Uterus (tissue), 3 donors: ENCODE measurements at regions not wholly inside any gene's neighbourhood (a gene's known extent, or its start where the extent isn't known, plus 50 kb on each side); places are given as distances from the start of the nearest gene placed in this dataset.

Experiments
- DNase-seq, 2 donors: peaks; one replicate each; pipeline ENCODE4 v3.0.0-alpha.2; 2019 to 2020
- H3K27ac ChIP-seq, 2 donors: fragments of 200-600 bp; sonication (generic); 1 replicate in 1 of 2; 2 replicates in 1 of 2; pipeline ENCODE4 v1.5.1; 2016 to 2018
- H3K27me3 ChIP-seq, 2 donors: fragments of 200-600 bp; sonication (generic); one replicate each; pipeline ENCODE4 v1.5.1; 2018 to 2019; ENCODE audit warnings: control low read depth in 1 of 2
- H3K36me3 ChIP-seq, 2 donors: fragments of 200-600 bp; sonication (generic); one replicate each; pipeline ENCODE4 v1.5.1; 2019; ENCODE audit warnings: control low read depth in 1 of 2
- H3K4me1 ChIP-seq, 2 donors: fragments of 200-600 bp; sonication (generic); one replicate each; pipeline ENCODE4 v1.5.1; 2018 to 2019; ENCODE audit warnings: control low read depth in 1 of 2
- H3K4me3 ChIP-seq, 2 donors: fragments of 200-600 bp; sonication (generic); 1 replicate in 1 of 2; 2 replicates in 1 of 2; pipeline ENCODE4 v1.5.1; 2018 to 2019; ENCODE audit warnings: mild to moderate bottlenecking in 1 of 2
- H3K9me3 ChIP-seq, 2 donors: fragments of 200-600 bp; sonication (generic); one replicate each; pipeline ENCODE4 v1.5.1; 2019; ENCODE audit warnings: control low read depth in 1 of 2
- CTCF ChIP-seq, 4 experiments: fragments of 200-600 bp in 2 of 4; fragments of 450-650 bp in 2 of 4; sonication (generic) in 2 of 4; IDR thresholded peaks; one replicate each; pipeline ENCODE4 v1.5.1; 2016 to 2019; ENCODE audit warnings: antibody characterized with exemption in 4 of 4, mild to moderate bottlenecking in 2 of 4, moderate library complexity in 1 of 4
- POLR2A ChIP-seq, 2 donors: fragments of 450-650 bp; IDR thresholded peaks; one replicate each; pipeline ENCODE4 v1.6.1; 2016; ENCODE audit warnings: antibody characterized with exemption in 2 of 2, mild to moderate bottlenecking in 1 of 2, moderate library complexity in 1 of 2
- intact Hi-C: fragments of 100-400 bp; cut with DNase I; formaldehyde crosslinking; loops from one replicate; pipeline ENCODE4 v1.15.1; 2023; ENCODE audit warnings: low total_unique reads
- donor health status: DM: yes; HTN: yes; CAD: no.

GRCh38 chrX:127300511-127300910, 481.0 kb downstream of the PRR32 start:
- no peak overlapping the region for H3K4me3 ChIP-seq
- TF ChIP-seq POLR2A (IDR thresholded peaks at IDR 0.05) = no peak
- no peak for TF ChIP-seq CTCF (IDR thresholded peaks at IDR 0.05)
- intact Hi-C loops = no loop called here

GRCh38 chrX:127302841-127303240, 483.3 kb downstream of the PRR32 start:
- H3K4me3 ChIP-seq = no peak overlapping the region
- TF ChIP-seq POLR2A (IDR thresholded peaks at IDR 0.05) = no peak
- TF ChIP-seq CTCF (IDR thresholded peaks at IDR 0.05) = no peak
- H3K27ac ChIP-seq = no peak overlapping the region

More at GRCh38 chrX:127300511-127300910, 481.0 kb downstream of the PRR32 start:
- H3K4me1 ChIP-seq = no peaks in the 10 kb centered on the region
- no peak for DNase-seq
- no peak overlapping the region for H3K27ac ChIP-seq
- no peaks in the 10 kb centered on the region for H3K9me3 ChIP-seq
- no peaks in the 10 kb centered on the region for H3K27me3 ChIP-seq
- H3K36me3 ChIP-seq = no peaks in the 10 kb centered on the region

GRCh38 chrX:127305013-127305412, 485.5 kb downstream of the PRR32 start:
- intact Hi-C loops = no loop called here

More at GRCh38 chrX:127302841-127303240, 483.3 kb downstream of the PRR32 start:
- H3K9me3 ChIP-seq = no peaks in the 10 kb centered on the region
- no peak for DNase-seq
- no peaks in the 10 kb centered on the region for H3K27me3 ChIP-seq
- intact Hi-C loops = no loop called here
- no peaks in the 10 kb centered on the region for H3K4me1 ChIP-seq
- H3K36me3 ChIP-seq = no peaks in the 10 kb centered on the region

GRCh38 chrX:127306262-127306661, 486.7 kb downstream of the PRR32 start:
- Histone ChIP-seq H3K4me3 (no peak overlapping the region), H3K9me3 (no peaks in the 10 kb centered on the region), H3K27me3 (no peaks in the 10 kb centered on the region), H3K36me3 (no peaks in the 10 kb centered on the region), H3K27ac (no peak overlapping the region), H3K4me1 (no peaks in the 10 kb centered on the region)
- intact Hi-C loops = no loop called here
- DNase-seq = no peak
- TF ChIP-seq POLR2A (IDR thresholded peaks at IDR 0.05) (no peak), CTCF (IDR thresholded peaks at IDR 0.05) (no peak)

More at GRCh38 chrX:127305013-127305412, 485.5 kb downstream of the PRR32 start:
- H3K36me3 ChIP-seq = no peaks in the 10 kb centered on the region
- H3K4me1 ChIP-seq = no peaks in the 10 kb centered on the region
- no peaks in the 10 kb centered on the region for H3K9me3 ChIP-seq
- no peak overlapping the region for H3K4me3 ChIP-seq
- no peaks in the 10 kb centered on the region for H3K27me3 ChIP-seq
- TF ChIP-seq CTCF (IDR thresholded peaks at IDR 0.05) (no peak), POLR2A (IDR thresholded peaks at IDR 0.05) (no peak)
- no peak for DNase-seq
- H3K27ac ChIP-seq = no peak overlapping the region

- TF ChIP-seq POLR2A (IDR thresholded peaks at IDR 0.05) = no peak
- no peak for TF ChIP-seq CTCF (IDR thresholded peaks at IDR 0.05)
- H3K4me3 ChIP-seq = no peak overlapping the region
- H3K9me3 ChIP-seq = no peaks in the 10 kb centered on the region
- H3K4me1 ChIP-seq = no peaks in the 10 kb centered on the region
- intact Hi-C loops = no loop called here
- no peaks in the 10 kb centered on the region for H3K36me3 ChIP-seq
- no peaks in the 10 kb centered on the region for H3K27me3 ChIP-seq
- no peak overlapping the region for H3K27ac ChIP-seq
- no peak for DNase-seq
These were observed 494.1 kb downstream of the PRR32 start for GRCh38 chrX:127313635-127314034.
